Hepatocyte (in vitro differentiated cells): ENCODE measurements at regions not wholly inside any gene's neighbourhood (a gene's known extent, or its start where the extent isn't known, plus 50 kb on each side); places are given as distances from the start of the nearest gene placed in this dataset.

Experiments used
- DNase-seq: peaks from one replicate; pipeline ENCODE4 v3.0.0-alpha.2; 2016; ENCODE audit warnings: low spot score
- H2AFZ ChIP-seq: fragments of 200-600 bp; sonication (generic); 2 replicates; pipeline ENCODE4 v1.6.0; 2016; ENCODE audit warnings: antibody characterized with exemption, mild to moderate bottlenecking
- H3K27ac ChIP-seq: fragments of 200-600 bp; sonication (generic); 2 replicates; pipeline ENCODE4 v1.5.1; 2016; ENCODE audit warnings: mild to moderate bottlenecking
- H3K27me3 ChIP-seq: fragments of 200-600 bp; sonication (generic); 2 replicates; pipeline ENCODE4 v1.6.1; 2016
- H3K36me3 ChIP-seq: fragments of 200-600 bp; sonication (generic); replicated peaks from 2 replicates; pipeline ENCODE4 v1.5.1; 2016; ENCODE audit warnings: low read depth; ENCODE audit not compliant: insufficient read depth
- H3K4me1 ChIP-seq: fragments of 200-600 bp; sonication (generic); 2 replicates; pipeline ENCODE4 v1.5.1; 2016; ENCODE audit warnings: mild to moderate bottlenecking, moderate library complexity; ENCODE audit not compliant: insufficient read depth
- H3K4me2 ChIP-seq: fragments of 200-600 bp; sonication (generic); 2 replicates; pipeline ENCODE4 v1.6.0; 2016
- H3K4me3 ChIP-seq: fragments of 200-600 bp; sonication (generic); 2 replicates; pipeline ENCODE4 v1.5.1; 2016; ENCODE audit warnings: mild to moderate bottlenecking
- H3K79me2 ChIP-seq: fragments of 200-600 bp; sonication (generic); 2 replicates; pipeline ENCODE4 v1.6.0; 2017; ENCODE audit warnings: mild to moderate bottlenecking
- H3K9me2 ChIP-seq: fragments of 200-600 bp; sonication (generic); replicated peaks from 2 replicates; pipeline ENCODE4 v1.6.0; 2017; ENCODE audit warnings: mild to moderate bottlenecking; ENCODE audit not compliant: insufficient read depth
- H3K9me3 ChIP-seq: fragments of 200-600 bp; sonication (generic); 2 replicates; pipeline ENCODE4 v1.5.1; 2016; ENCODE audit warnings: low read depth, mild to moderate bottlenecking
- H4K20me1 ChIP-seq: fragments of 200-600 bp; sonication (generic); 2 replicates; pipeline ENCODE4 v1.6.0; 2016; ENCODE audit warnings: mild to moderate bottlenecking; ENCODE audit not compliant: insufficient read depth, poor library complexity, severe bottlenecking
- EZH2 ChIP-seq: fragments of 200-600 bp; sonication (generic); IDR thresholded peaks from 2 replicates; pipeline ENCODE4 v1.6.1; 2016; ENCODE audit warnings: antibody characterized with exemption, mild to moderate bottlenecking, borderline replicate concordance
- EZH2phosphoT487 ChIP-seq: fragments of 200-600 bp; sonication (generic); IDR thresholded peaks from one replicate; pipeline ENCODE4 v1.6.1; 2018; ENCODE audit warnings: antibody characterized with exemption, mild to moderate bottlenecking, low read depth, moderate library complexity; ENCODE audit not compliant: unreplicated experiment, severe bottlenecking
- WGBS: methylation state at CpG from one replicate; pipeline ENCODE4 v1.1.6; 2016; ENCODE audit warnings: low lambda C conversion rate; ENCODE audit errors: missing lambda C conversion rate; 5-methylcytosine and 5-hydroxymethylcytosine counted together
- TF ChIP-seq, protein P1 (sequence below): fragments of 200-600 bp; sonication (generic); IDR thresholded peaks from 2 replicates; pipeline ENCODE4 v1.5.1; 2016; ENCODE audit warnings: antibody characterized with exemption, mild to moderate bottlenecking; ENCODE audit not compliant: poor library complexity

DNA sequence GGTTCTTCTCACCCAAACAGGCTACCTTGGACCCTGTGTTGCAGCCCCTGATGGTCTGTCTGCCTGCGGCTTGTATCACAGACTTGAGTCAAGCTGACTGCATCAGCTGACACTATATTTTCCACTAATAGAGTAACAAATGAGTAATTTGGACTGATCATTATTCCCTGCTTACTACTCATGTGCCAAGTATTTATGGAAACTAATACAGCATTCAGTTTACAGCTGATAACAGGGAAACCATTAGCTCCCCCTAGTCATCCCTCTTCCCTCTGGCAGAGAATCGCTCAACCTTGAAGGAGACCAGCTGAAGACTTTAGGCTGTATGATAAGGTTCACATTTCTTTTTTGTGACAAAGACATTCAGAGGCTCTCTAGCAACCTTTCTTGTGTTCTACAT lies 116.6 kb upstream of the SYT6 start:
- peak overlapping the region; percentile 61 for H3K27ac ChIP-seq
- H3K4me1 ChIP-seq, result no peaks in the 10 kb centered on the region
- H3K9me3 ChIP-seq, result no peaks in the 10 kb centered on the region
- H3K36me3 ChIP-seq, result no peaks in the 10 kb centered on the region
- no peaks in the 10 kb centered on the region for H3K27me3 ChIP-seq
- H3K4me3 ChIP-seq, result no peak overlapping the region
- no peaks in the 10 kb centered on the region for H3K79me2 ChIP-seq
- H3K4me2 ChIP-seq, result no peak overlapping the region
- no peak for TF ChIP-seq EZH2
- TF ChIP-seq EZH2phosphoT487, result no peak
- TF ChIP-seq, protein P1, sequence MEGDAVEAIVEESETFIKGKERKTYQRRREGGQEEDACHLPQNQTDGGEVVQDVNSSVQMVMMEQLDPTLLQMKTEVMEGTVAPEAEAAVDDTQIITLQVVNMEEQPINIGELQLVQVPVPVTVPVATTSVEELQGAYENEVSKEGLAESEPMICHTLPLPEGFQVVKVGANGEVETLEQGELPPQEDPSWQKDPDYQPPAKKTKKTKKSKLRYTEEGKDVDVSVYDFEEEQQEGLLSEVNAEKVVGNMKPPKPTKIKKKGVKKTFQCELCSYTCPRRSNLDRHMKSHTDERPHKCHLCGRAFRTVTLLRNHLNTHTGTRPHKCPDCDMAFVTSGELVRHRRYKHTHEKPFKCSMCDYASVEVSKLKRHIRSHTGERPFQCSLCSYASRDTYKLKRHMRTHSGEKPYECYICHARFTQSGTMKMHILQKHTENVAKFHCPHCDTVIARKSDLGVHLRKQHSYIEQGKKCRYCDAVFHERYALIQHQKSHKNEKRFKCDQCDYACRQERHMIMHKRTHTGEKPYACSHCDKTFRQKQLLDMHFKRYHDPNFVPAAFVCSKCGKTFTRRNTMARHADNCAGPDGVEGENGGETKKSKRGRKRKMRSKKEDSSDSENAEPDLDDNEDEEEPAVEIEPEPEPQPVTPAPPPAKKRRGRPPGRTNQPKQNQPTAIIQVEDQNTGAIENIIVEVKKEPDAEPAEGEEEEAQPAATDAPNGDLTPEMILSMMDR, result no peak
- 85% methylated on average over 2 of the region's 2 CpGs for WGBS
- no peaks in the 10 kb centered on the region for H4K20me1 ChIP-seq
- no peak overlapping the region for H2AFZ ChIP-seq
- no peak for DNase-seq
- no peaks in the 10 kb centered on the region for H3K9me2 ChIP-seq

DNA sequence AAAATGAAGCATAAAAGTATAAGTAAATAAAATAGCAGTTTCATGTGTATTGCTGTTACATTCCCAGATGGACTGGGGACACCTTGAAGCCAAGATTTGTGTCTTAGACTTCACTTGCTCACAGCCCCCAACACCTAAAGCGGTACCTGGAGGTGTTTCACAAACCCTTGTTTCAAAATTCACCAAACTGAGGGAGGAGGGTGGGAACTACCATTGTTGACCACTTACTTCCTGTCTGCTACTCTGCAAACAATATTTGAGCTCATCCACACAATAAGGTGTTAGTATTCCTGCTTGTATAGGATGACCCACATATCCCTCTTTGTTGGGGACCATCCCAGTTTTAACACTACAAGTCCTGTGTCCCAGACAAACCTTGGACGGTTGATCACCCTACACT lies 115.9 kb upstream of the SYT6 start:
- no peaks in the 10 kb centered on the region for H3K27me3 ChIP-seq
- H3K9me3 ChIP-seq, result no peaks in the 10 kb centered on the region
- H3K79me2 ChIP-seq, result no peaks in the 10 kb centered on the region
- no peak overlapping the region for H2AFZ ChIP-seq
- H3K4me1 ChIP-seq, result no peaks in the 10 kb centered on the region
- no peak overlapping the region for H3K4me3 ChIP-seq
- peak overlapping the region; percentile 61 for H3K27ac ChIP-seq
- H3K36me3 ChIP-seq, result no peaks in the 10 kb centered on the region
- H4K20me1 ChIP-seq, result no peaks in the 10 kb centered on the region
- DNase-seq, result no peak
- H3K4me2 ChIP-seq, result no peak overlapping the region
- H3K9me2 ChIP-seq, result no peaks in the 10 kb centered on the region
- TF ChIP-seq EZH2 (no peak), EZH2phosphoT487 (no peak)
- TF ChIP-seq, protein P1, result no peak
- WGBS, result 88% methylated on average over 2 of the region's 2 CpGs

DNA sequence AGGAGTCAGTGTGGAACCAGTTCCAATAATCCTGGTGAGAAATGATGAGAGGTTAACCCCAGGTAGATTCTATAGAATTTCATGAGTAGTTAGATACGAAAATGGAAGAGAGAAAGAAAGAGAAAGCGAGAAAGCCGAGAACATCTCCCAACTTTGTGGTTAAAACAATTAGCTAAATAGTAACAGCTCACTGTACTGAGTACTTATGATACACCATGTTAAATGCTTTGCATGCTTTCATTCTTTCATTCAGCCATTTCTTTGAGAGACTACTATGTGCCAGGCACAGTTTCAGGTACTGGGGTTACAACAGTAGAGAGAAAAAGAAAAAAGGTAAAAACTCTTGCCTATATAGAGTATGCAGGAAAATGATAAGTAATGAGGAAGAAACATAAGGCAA lies 109.7 kb upstream of the SYT6 start:
- no peak for TF ChIP-seq EZH2phosphoT487
- TF ChIP-seq EZH2, result no peak
- TF ChIP-seq, protein P1, result no peak
- no peaks in the 10 kb centered on the region for H3K9me3 ChIP-seq
- no peaks in the 10 kb centered on the region for H4K20me1 ChIP-seq
- H3K4me1 ChIP-seq, result peaks cover 13% of the 10 kb centered on the region
- DNase-seq, result no peak
- no peak overlapping the region for H3K4me2 ChIP-seq
- no peaks in the 10 kb centered on the region for H3K9me2 ChIP-seq
- no peak overlapping the region for H2AFZ ChIP-seq
- no peaks in the 10 kb centered on the region for H3K79me2 ChIP-seq
- no peaks in the 10 kb centered on the region for H3K27me3 ChIP-seq
- no peaks in the 10 kb centered on the region for H3K36me3 ChIP-seq
- H3K4me3 ChIP-seq, result no peak overlapping the region
- peak overlapping the region; percentile 66 for H3K27ac ChIP-seq
- WGBS, result 96% methylated on average over 3 of the region's 3 CpGs

DNA sequence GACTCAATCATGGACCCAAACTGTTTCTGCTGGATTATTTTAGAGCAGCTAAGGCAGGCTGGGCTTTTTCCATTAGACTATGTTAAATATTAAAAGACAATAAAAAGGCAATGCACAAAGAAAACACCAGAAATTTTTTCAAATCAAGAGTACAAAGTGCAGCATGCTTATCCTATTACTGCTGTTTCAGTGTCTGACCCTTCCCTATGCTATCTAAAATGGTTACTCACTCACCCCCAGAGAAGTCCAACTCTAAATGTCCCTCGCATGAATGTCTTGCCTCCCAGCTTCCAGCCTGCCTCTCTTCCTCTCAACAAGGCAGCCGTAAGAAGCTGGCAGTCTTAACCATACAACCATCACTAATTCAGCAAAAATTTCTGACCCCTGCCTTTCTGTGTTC lies 108.7 kb upstream of the SYT6 start:
- peak overlapping the region; percentile 8 for H3K4me2 ChIP-seq

More for the DNA sequence above, 108.7 kb upstream of the SYT6 start:
- Histone ChIP-seq H3K9me2 (no peaks in the 10 kb centered on the region), H3K9me3 (no peaks in the 10 kb centered on the region), H3K36me3 (no peaks in the 10 kb centered on the region), H4K20me1 (no peaks in the 10 kb centered on the region), H3K4me1 (peaks cover 13% of the 10 kb centered on the region), H3K4me3 (no peak overlapping the region), H3K27me3 (no peaks in the 10 kb centered on the region), H2AFZ (peak overlapping the region; percentile 36), H3K79me2 (no peaks in the 10 kb centered on the region), H3K27ac (peak overlapping the region; percentile 66)
- 64% methylated on average over 2 of the region's 2 CpGs for WGBS
- TF ChIP-seq EZH2phosphoT487 (no peak), EZH2 (no peak)
- TF ChIP-seq, protein P1, result no peak
- DNase-seq, result no peak
